Activated CD8-positive, alpha-beta memory T cell treated with anti-CD3 and anti-CD28 coated beads for 48 hours (primary cell): ENCODE measurements at regions not wholly inside any gene's neighbourhood (a gene's known extent, or its start where the extent isn't known, plus 50 kb on each side); places are given as distances from the start of the nearest gene placed in this dataset.
"Not testable (repeated sequence)": the region's sequence is repeated elsewhere in the genome, so short reads cannot be mapped to it uniquely, and the experiment has no call there.

Experiments
- DNase-seq, 3 experiments: peaks; one replicate each; pipeline ENCODE4 v3.0.0-alpha.2; 2020; ENCODE audit warnings: low read depth in 2 of 3, low spot score in 2 of 3

DNA sequence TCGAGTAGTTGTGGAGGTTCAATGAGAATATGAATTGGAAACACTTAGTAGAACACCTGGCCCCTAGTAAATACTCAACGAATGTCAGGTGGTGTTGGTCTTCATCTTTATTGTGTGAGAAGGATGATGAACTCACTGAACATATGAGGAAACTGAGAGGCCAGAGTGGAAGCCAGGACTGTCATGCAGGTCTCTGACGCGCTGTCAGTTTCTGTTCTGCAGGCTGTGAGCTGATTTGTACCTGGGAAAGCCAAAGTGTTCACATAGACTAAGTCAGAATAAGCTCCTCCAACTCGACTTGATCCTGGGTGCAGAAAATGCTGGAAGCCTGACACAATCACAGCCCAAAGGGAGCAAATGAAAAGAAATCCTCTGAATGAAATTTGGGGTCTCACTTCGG lies 222.2 kb downstream of the LY86 start:
- no peak for DNase-seq

DNA sequence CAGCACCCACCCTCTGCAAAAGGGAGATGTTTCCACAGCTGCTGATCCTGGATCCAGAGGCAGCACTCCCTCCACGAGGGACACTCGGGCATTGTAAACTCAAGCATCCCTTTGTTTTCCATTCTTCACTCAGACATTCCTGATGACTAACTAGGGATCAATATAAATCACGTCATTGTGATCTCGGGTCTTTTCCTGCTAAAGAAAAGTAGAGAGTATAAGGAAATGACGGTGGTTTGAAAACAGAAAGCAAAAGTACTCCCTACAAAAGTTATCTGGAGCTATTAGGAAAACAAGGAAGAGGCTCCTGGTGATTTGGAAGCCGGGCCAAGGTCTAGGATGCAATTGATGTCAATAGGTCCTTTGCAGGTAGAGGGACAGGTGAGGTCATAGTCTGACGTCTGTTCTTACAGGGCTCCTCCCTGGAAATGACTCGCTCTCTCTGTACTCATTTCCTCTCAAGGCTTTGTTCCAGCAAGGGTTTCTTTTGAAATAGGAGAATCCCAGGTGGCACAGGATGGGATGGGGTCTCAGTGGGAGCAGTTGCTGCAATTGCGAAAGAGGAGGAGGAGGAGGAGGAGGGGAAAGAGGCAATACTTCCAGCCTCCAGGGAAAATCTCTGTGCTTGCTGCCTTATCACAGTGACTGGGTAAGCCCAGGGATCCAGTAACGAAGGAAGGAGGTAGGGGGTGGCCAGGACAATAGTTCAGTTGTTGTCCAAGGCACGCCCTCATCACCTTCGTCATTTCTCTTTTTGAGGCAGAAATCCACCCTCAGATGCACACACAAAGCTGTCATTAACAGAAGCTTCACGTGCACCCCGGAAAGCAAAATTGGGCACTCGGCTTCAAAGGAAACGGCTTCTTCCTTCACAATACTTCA lies 222.8 kb downstream of the LY86 start:
- no peak for DNase-seq

DNA sequence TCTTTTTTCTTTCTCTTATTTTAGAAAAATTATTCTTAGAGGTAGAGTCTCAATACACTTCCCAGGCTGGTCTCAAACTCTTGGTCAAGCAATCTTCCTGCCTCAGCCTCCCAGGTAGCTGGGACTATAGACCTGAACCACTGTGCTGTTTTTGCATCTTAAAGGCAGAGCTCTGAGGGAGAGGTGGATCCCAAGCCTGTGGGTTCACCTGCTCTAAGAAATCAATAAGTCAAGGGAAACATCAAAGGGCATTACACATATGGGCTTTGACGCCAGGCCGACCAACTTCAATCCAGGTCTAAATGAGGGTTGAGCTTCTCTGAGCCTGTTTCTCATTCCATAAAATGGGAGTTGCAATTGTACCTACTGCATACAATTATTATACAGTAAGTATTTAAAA lies 223.9 kb downstream of the LY86 start:
- DNase-seq, result no peak

DNA sequence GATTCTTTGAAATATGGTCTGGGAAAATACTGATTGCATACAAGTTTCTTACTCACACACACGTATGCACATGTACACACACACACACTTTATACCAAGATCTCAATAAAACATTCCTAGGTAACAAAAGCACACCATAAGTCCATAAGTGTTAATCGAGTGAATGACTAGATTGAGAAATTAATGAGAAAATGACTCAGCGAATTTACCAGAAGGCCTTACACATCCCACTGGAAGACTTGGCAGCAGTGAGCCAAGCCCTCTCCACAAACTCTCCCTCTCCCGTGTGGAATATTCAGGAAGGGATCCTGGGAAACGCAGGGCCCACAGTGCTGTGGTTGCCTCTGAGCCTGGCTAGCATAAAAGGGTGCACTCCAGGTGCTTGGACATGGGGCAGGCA lies 227.2 kb downstream of the LY86 start:
- DNase-seq, result no peak

DNA sequence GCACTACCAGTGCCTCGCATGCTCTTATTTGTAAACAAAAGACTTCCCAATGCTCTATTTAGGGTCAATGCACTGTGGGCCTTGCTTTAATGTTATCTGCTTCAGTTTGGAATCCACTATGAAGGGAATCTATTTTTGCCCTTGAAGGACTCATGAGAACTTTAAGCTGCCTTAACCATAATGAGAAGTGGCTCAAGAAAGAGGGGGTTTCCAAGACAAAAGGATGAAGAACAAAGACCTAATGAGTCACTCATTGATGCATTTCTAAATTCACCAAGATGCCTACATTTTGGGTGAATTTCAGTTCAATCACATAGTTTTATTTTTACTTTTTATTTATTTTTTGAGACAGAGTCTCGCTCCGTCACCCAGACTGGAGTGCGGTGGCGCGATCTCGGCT lies 228.2 kb downstream of the LY86 start:
- no peak for DNase-seq

DNA sequence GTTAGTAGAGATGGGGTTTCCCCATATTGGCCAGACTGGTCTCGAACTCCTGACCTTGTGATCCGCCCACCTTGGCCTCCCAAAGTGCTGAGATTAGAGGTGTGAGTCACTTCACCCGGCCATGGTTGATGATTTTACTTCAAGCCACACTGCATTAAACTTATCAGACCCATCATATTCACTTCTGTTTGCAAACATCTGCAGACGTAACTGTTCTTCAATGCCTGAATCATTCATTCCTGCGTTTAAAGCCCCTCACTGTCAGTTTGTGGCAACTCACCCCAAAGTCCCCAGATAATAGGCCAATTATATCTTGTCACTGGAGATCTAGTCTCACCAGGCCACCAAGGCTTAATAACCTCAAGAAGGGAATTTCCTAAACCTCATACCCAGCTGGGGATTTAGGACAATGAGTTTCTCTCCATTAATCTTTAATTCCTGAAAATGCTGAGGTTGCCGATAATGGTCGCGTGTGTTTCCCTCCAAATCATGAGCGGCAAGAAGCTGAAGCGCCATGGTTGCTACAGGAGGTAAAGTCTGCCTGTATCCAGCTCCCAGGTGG lies 229.6 kb downstream of the LY86 start:
- DNase-seq, result no peak

DNA sequence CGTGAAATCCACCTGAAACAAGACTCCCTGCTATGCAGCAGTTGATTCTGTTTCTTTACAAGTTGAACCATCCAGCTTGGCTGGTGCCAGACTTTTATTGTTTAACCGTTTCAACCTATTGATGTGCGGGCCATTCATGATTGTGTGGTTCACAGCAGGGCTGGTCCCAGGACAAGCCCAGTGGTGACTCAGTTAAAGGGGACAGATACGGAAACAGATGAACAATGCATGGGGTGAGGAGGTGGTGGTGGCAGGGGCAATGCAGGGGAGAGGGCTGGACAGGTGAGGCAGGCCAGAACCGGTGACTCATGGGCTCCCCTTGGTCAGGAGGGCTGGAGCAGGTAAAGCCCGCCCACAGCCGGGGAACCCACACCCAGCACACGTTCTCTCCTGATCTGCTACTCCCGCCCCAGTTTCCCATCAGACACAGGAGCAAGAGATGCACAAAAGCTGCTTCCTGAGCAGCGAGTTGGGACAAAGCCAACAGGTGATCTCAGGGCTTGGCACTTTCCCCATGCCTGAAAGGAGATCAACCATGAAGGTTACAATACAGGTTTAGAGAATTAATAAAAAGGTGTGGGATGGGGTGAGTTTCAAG lies 232.2 kb downstream of the LY86 start:
- no peak for DNase-seq

DNA sequence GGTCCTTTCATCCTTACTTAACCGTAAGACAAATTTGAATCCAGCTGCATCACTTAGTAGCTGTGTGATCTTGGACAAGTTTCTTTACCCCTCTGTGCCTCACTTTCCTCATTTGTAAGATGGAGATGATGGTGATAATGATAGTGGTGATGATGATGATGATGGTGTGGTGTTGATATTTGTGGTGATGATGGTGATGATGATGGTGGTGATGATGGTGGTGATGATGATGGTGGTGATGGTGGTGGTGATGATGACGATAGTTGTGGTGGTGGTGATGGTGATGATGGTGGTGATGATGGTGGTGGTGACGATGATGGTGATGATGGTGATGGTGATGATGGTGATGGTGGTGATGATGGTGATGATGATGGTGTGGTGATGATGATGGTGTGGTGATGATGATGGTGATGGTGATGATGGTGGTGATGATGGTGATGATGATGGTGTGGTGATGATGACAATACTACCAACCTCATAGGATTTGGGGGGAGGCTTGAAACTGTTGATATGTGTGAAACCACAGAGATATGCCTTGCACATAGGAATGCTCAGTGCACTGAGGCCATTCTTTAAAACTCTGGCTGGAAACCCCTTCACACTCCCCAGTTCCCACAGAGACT lies 233.2 kb downstream of the LY86 start:
- no peak for DNase-seq

DNA sequence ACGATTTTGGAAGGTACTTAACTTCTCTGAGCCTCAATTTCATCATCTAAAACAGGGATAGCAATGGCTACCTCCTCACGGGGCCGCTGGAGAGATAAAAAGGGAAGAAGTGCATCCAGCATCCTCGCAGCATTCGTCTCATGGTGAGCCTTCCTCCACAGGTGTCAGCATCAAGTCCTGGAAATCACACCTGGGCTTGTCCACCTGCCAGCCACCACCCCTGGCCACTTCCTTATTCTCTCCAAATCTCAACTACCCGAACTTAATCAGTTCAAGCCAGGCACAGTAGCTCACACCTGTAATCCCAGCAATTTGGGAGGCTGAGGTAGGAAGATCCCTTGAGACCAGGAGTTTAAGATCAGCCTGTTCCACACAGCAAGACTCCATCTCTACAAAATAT lies 234.5 kb downstream of the LY86 start:
- DNase-seq, result no peak

DNA sequence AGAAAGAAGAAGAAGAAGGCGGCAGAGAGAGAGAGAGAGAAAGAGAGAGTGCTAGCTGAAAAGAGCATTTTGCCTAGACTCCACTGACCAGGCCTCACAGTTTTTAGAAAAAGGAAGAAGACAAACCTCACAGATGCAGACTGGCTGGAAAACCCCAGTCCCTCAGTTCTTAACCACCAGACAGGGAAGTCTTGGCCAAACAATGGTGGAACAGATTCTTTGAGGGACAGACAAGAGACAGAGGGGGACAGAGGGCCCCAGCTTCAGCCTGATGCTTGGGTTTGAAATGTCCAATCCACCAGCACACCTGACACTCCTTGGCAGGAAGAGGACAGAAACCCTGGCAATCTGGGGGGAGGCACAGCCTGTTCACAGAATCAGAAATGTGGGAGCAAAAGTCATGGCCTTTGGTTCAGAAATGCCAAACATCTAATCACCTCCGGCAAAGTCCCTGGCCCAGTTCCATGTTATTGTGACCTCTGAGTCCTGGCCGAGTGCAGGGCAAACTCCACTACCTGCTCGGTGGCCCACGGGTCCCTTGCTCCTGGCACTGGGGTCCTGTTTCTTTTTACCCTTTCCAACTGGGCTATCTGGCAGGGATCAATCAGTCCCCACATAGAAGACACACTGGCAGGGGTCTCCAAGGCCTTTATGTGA lies 235.2 kb downstream of the LY86 start:
- DNase-seq, result no peak

DNA sequence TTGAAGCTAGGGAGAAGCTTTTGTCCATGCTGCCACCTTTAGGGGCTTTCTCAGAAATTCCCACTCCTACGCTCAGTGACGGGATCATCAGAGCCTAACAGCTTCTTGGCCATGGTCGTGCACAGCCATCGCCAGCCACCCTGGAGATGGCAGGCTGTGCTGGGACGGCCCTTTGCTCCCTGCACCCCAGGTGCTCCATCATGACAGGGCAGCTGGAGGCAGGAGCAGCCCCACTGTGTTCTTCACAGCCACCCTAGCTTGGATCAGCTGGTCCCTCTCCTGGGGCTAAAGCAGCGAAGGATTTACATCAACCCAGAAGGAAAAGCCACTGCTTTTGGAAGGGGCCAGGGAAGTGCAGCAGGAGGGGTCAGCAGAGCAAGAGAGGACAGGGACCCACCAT lies 235.9 kb downstream of the LY86 start:
- no peak for DNase-seq

DNA sequence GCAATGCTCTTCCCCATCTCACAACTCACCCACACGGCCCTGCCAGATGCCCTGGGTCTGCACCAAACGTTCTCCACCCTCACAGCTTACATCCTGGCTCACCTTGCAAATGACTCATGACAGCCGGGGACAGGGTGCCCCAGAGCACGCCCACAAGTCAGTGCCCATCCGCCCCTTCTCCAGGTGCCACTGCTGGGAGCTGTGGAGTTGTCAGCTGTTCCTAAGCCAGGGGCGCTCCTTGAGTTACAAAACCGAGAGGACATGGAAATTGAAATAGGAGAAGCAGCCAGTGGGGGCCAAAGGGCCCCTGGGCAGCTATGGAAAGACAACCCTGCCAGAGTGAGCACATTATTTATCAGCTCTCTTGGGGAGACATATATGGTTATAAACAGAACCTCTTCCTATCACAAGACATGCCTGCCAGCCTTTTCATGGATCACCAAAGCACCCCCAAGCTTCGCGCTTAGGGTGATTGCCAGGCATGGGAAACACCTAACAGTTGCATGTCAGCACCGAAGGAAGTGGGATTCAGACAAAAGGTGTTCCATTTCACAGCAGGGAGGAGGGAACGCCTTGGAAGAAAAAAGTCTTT lies 236.8 kb downstream of the LY86 start:
- no peak for DNase-seq

DNA sequence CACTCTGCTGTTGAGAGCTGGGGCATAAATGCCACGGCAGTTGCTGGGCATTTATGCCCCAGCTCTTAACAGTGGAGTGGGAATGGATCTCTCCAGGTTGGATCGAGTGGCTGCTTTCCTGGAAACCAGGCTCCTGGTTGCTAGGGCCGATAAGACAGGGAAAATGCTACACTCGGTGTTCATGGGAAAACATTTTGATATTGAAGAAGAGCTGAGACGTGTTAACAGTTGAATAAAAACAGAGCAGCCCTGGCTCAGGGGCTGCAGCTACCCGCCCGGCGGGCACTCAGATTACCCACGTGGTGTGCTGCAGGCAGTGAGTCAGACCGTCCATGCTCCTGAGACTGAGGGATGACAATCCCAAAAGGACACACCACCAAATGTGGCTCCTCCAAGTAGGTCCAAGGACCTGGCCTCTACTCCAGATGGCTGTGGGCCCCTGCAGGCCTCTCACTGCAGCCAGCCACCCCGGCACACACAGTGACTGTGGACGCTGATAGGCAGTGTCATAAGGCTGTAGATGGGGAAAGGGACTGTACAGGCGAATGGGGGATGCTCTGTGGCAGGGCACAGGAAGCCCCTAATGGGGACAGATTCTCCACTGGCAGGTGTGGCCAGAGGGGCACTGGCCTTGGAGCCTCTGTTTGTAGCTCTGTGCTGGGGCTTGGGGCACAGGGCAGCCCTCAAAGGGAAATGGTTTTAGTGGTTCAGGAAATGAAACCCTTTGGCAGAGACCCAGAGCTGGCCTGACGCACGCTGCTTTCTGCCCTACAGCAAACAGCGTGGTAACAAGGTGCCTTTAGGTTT lies 237.8 kb downstream of the LY86 start:
- no peak for DNase-seq

DNA sequence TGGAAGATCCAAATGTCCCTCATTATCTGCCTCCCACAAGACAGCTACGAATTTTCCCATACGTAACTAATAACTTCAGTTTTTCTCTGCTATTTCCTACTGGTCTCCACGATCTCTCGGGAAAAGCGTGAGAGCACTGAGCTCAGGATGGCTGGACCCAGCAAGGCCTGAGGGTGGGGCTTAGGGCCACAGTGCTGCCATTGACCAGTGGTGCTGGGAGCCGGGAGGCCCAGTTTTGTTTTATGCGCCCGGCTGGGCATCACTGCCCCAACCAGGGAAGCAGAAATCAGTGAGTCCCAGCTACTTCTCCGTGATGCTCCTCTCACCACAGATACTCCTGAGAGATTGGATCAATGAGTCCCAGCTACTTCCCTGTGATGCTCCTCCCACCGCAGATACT lies 238.4 kb downstream of the LY86 start:
- DNase-seq, result no peak

DNA sequence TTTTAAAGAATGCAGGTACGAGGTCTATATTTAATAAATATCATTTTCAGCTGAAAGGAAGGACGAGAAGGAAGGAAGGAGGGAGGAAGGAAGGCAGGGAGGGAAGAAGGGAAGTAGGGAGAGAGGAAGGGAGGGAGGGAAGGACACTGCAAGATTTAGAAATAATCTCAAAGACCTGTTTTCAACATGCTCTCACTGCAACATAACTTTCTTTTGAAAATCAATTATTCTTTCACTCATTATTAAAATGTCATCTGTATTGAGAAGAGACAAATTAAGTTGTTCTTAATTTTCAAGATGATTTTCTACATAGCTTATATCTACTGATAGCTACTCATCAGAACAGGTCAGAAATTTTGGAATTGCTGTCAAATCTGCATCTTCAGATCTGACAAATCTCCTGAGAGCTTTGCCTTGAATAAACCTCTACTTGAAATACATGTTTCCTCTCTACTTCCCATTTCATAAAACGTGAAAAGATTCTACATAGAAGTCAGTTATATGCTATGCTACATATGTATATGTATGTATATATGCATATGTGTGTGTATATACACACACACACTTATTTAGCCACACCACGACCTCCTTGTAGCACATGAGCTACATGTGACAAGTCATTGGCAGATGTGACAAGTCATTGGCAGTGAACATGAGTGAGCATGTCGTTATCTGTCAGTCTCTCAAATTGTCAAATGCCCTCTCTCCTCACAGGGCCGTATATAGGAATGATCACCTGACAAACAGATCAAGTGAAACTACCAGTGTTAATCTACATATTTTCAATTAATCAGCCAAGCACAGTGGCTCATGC lies 241.6 kb downstream of the LY86 start:
- DNase-seq, result no peak

DNA sequence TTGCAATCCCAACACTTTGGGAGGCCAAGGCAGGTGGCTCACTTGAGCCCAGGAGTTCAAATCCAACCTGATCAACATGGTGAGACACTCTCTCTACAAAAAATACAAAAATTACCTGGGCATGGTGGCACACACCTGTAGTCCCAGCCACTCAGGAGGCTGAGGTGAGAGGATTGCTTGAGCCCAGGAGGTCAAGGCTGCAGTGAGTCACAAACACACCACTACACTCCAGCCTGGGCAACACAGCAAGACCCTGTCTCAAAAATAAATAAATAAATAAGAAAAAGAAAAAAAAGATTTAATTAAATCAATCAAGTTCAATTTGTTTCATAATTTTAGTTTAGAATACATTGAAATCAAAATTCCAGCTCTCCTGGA lies 242.2 kb downstream of the LY86 start:
- DNase-seq, result not testable (repeated sequence)

DNA sequence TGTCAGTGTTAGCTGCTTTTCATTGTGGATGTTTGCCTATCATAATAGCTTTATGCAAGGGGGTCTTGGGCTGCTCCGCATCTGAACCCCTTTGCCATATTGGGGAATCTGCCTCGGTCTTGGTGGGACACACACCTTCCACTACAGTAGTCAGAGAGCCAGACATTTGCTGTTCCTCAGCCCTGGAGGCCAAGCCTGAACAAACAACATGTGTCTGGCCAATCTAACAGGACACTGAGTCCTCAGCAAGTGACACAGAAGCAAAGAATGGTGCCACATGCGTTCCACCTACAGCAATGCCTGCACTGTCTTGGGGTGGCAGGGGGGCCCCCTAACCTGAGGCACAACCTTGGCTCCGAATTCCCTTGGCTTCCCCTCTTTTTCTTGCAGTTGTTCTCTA lies 243.9 kb downstream of the LY86 start:
- no peak for DNase-seq

DNA sequence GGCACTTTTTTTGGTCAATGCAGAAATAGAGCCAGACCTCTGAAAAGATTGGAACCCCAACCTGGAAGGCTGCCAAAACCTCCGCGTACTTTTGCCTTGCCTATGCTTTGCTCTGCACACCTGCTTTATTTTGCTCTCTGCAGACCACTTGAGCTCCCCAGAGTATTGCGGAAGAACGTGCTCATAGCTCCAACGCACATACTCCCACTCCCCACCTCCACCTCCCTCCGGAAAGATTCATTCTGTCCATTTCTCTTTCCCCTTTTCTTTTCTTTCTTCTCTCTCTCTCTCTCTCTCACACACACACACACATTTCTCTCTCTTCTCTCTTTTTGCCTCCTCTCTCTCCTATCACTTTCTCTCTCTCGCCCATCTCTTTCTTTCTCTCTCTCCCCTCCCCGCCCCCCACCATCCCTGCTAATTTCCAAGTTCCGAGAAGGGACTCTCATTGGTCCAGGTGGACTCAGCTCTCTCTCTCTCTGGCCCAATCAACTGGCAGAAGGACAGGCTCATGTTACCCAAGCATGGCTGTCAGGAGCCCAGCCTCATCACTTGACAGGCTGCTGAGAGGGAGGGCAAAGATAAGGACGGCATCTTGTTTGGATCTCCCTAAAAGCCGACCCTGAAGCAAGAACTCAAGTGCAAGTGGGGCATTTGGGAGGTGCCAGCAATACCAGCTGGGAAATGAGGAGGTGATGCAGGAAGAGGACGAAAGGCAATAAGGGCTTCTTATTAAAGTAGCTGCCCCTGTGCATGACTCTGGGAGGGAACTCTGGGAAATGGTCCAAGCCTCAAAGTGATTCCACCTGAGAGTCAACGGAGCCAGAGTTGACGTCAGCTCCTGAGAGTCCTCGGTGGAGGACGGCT lies 246.1 kb downstream of the LY86 start:
- DNase-seq, result no peak

DNA sequence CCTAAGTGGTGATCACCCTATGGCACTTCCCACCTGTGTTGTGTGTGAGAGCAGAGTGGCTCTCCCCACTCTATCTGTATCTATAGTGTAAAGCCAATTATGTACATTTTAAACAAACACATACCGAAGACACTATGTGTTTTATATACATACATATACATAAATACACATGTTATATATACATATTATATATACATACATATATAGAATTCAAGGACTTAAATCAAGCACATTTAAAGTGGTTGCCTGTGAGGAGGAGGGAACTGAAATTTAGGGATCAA lies 246.6 kb downstream of the LY86 start:
- no peak for DNase-seq
